Kidney epithelial cell (primary cell): ENCODE measurements at regions not wholly inside any gene's neighbourhood (a gene's known extent, or its start where the extent isn't known, plus 50 kb on each side); places are given as distances from the start of the nearest gene placed in this dataset.

Experiments
- DNase-seq: peaks from one replicate; pipeline ENCODE4 v3.0.0-alpha.2; 2010; ENCODE audit warnings: low read depth
- H3K27me3 ChIP-seq: 2 replicates; pipeline ENCODE4 v1.6.0; 2011; ENCODE audit warnings: low read length; ENCODE audit not compliant: control insufficient read depth, insufficient read depth
- H3K36me3 ChIP-seq: 2 replicates; pipeline ENCODE4 v1.5.1; 2011; ENCODE audit warnings: low read length; ENCODE audit not compliant: control insufficient read depth, insufficient read depth
- H3K4me3 ChIP-seq: 2 replicates; pipeline ENCODE4 v1.5.1; 2011; ENCODE audit warnings: low read depth, mild to moderate bottlenecking, control low read depth, low read length
- CTCF ChIP-seq: IDR thresholded peaks from 2 replicates; pipeline ENCODE4 v1.5.1; 2011; ENCODE audit warnings: mild to moderate bottlenecking, moderate library complexity, low read length, control low read depth, inconsistent platforms; ENCODE audit not compliant: insufficient read depth, poor library complexity, severe bottlenecking

DNA sequence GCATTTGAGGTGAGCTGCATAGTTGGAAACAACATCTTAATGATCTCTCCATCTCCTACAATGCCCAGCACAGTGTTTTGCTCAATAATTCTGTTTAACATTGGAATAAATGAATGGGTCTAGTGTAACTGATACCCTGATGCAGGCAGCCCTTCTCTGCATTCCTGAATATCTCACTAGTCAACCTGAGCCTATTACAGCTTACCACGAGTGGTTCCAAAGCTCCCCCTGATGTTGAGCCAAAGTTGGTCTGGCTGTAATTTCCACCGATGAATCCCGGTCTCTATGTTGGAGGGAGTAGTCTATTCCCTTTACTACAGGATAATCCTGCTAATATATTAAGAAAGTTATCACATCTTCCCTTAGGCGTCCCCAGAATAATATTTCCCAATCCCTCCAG, 63.8 kb downstream of the ZBTB18 start:
- DNase-seq = no peak
- no peak for TF ChIP-seq CTCF

GRCh38 chr1:244116946-244117345, 65.9 kb downstream of the ZBTB18 start:
- H3K4me3 ChIP-seq = no peak overlapping the region
- no peak for DNase-seq
- no peaks in the 10 kb centered on the region for H3K36me3 ChIP-seq
- no peaks in the 10 kb centered on the region for H3K27me3 ChIP-seq
- TF ChIP-seq CTCF = no peak

More for the DNA sequence above, 63.8 kb downstream of the ZBTB18 start:
- Histone ChIP-seq H3K36me3 (no peaks in the 10 kb centered on the region), H3K27me3 (no peaks in the 10 kb centered on the region), H3K4me3 (no peak overlapping the region)

- no peaks in the 10 kb centered on the region for H3K36me3 ChIP-seq
- DNase-seq = peak; percentile 4
- no peaks in the 10 kb centered on the region for H3K27me3 ChIP-seq
- no peak overlapping the region for H3K4me3 ChIP-seq
- peak; percentile 3 for TF ChIP-seq CTCF
Measured at GRCh38 chr1:244118109-244118761, 67.2 kb downstream of the ZBTB18 start.

DNA sequence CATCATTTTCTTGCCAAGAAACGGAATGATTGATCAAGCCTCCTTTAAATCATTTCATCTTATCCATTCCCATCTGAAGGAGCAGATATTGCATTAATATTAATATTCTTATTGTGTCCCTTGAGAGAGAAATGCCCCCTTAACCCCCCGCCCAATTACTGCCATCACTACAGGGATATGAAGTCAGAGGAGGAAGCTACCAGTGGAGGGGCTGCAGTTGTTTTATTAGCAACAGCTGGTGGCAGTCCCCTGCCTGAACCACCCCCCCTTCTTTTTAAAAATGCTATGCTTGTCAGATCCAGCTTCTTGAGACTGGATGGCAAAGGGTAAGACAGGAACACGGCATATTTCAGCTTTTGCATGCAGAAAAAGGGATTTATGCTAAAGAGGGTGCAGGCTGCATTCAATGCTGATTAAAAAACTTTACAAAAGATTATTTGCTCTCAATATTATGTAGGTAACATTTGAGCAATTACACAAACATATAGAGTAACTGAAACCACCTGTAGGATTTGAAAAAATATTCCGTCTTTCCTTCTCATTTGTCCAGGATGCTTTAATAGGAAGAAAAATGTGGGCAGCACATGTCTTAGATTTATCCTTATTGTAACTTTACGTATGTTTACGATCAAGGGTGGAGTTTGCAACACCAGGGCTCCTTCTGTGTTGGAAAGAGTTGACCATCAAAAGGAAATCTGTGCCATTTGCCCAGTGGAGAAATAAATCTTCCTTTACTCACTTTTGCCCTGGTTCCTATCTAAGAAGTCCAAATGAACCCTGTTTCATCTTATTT, 77.7 kb downstream of the ZBTB18 start:
- no peak for TF ChIP-seq CTCF
- no peaks in the 10 kb centered on the region for H3K36me3 ChIP-seq

DNA sequence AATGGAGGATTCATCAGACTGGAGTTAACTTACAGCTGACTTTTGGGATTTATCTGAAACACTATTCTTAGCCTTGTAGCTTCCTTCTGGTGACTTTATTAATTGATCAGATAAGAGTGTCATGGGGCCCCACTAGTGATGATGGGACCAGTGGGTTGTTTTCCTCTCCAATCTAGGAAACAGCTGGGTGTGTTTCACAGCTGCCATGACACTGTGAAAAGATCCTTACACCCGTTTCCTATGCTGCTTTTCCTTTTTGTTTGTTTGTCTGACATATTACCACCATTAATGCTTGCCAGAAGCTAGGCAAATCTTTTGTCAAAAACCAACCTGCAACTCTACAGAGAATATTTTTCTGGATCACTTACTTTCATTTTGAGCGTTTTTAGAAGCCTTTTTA, 86.2 kb downstream of the ZBTB18 start:
- DNase-seq = no peak
- TF ChIP-seq CTCF = no peak

More for the DNA sequence above, 77.7 kb downstream of the ZBTB18 start:
- Histone ChIP-seq H3K27me3 (peaks cover 2% of the 10 kb centered on the region), H3K4me3 (no peak overlapping the region)
- DNase-seq = no peak

More for the DNA sequence above, 86.2 kb downstream of the ZBTB18 start:
- Histone ChIP-seq H3K27me3 (no peaks in the 10 kb centered on the region), H3K36me3 (no peaks in the 10 kb centered on the region), H3K4me3 (no peak overlapping the region)
